ENCODE measurements at regions not wholly inside any gene's neighbourhood (a gene's known extent, or its start where the extent isn't known, plus 50 kb on each side); places are given as distances from the start of the nearest gene placed in this dataset.

GRCh38 chr1:79842811-79843210 is 836.3 kb upstream of the ADGRL4 start:
- TF ChIP-seq CTCF (IDR thresholded peaks at IDR 0.05; ENCODE audit: insufficient read depth, low read length): no peak
- no peak for TF ChIP-seq POLR2AphosphoS5 (IDR thresholded peaks at IDR 0.05; ENCODE audit: low read depth)
- no peak for TF ChIP-seq GABPA (IDR thresholded peaks at IDR 0.05; ENCODE audit: low read depth)
- TF ChIP-seq REST (IDR thresholded peaks at IDR 0.05; ENCODE audit: insufficient replicate concordance, low read depth): no peak
- no peak for TF ChIP-seq SPI1 (IDR thresholded peaks at IDR 0.05; ENCODE audit: borderline replicate concordance, low read depth)
- Histone ChIP-seq H3K4me3 (replicated peaks; ENCODE audit: insufficient read depth, low read length) (no peak overlapping the region), H3K27ac (replicated peaks) (no peak overlapping the region), H3K27me3 (ENCODE audit: insufficient read depth, poor library complexity, severe bottlenecking) (no peaks in the 10 kb centered on the region)
- DNase-seq (ENCODE audit: low read depth in 1 of 2, low spot score in 1 of 2): no peak

GRCh38 chr1:79839882-79840281 is 833.4 kb upstream of the ADGRL4 start:
- Histone ChIP-seq H3K27ac (replicated peaks) (no peak overlapping the region), H3K27me3 (ENCODE audit: insufficient read depth, poor library complexity, severe bottlenecking) (no peaks in the 10 kb centered on the region), H3K4me3 (replicated peaks; ENCODE audit: insufficient read depth, low read length) (no peak overlapping the region)
- no peak for TF ChIP-seq GABPA (IDR thresholded peaks at IDR 0.05; ENCODE audit: low read depth)
- no peak for TF ChIP-seq SPI1 (IDR thresholded peaks at IDR 0.05; ENCODE audit: borderline replicate concordance, low read depth)
- no peak for DNase-seq (ENCODE audit: low read depth in 1 of 2, low spot score in 1 of 2)

GRCh38 chr1:79827446-79827845 is 820.9 kb upstream of the ADGRL4 start:
- Histone ChIP-seq H3K4me3 (replicated peaks; ENCODE audit: insufficient read depth, low read length) (no peak overlapping the region), H3K27me3 (ENCODE audit: insufficient read depth, poor library complexity, severe bottlenecking) (no peaks in the 10 kb centered on the region), H3K27ac (replicated peaks) (no peak overlapping the region)
- DNase-seq (ENCODE audit: low read depth in 1 of 2, low spot score in 1 of 2): no peak
- TF ChIP-seq REST (IDR thresholded peaks at IDR 0.05; ENCODE audit: insufficient replicate concordance, low read depth): no peak
- TF ChIP-seq CTCF (IDR thresholded peaks at IDR 0.05; ENCODE audit: insufficient read depth, low read length): no peak
- TF ChIP-seq GABPA (IDR thresholded peaks at IDR 0.05; ENCODE audit: low read depth): no peak
- no peak for TF ChIP-seq SPI1 (IDR thresholded peaks at IDR 0.05; ENCODE audit: borderline replicate concordance, low read depth)
- no peak for TF ChIP-seq POLR2AphosphoS5 (IDR thresholded peaks at IDR 0.05; ENCODE audit: low read depth)

GRCh38 chr1:79825551-79825950 is 819.0 kb upstream of the ADGRL4 start:
- Histone ChIP-seq H3K4me3 (replicated peaks; ENCODE audit: insufficient read depth, low read length) (no peak overlapping the region), H3K27ac (replicated peaks) (no peak overlapping the region), H3K27me3 (ENCODE audit: insufficient read depth, poor library complexity, severe bottlenecking) (no peaks in the 10 kb centered on the region)
- DNase-seq (ENCODE audit: low read depth in 1 of 2, low spot score in 1 of 2): no peak
- TF ChIP-seq SPI1 (IDR thresholded peaks at IDR 0.05; ENCODE audit: borderline replicate concordance, low read depth): no peak
- TF ChIP-seq REST (IDR thresholded peaks at IDR 0.05; ENCODE audit: insufficient replicate concordance, low read depth): no peak
- TF ChIP-seq CTCF (IDR thresholded peaks at IDR 0.05; ENCODE audit: insufficient read depth, low read length): no peak
- no peak for TF ChIP-seq GABPA (IDR thresholded peaks at IDR 0.05; ENCODE audit: low read depth)
- no peak for TF ChIP-seq POLR2AphosphoS5 (IDR thresholded peaks at IDR 0.05; ENCODE audit: low read depth)
